SK-N-SH (cell line): ENCODE measurements at regions not wholly inside any gene's neighbourhood (a gene's known extent, or its start where the extent isn't known, plus 50 kb on each side); places are given as distances from the start of the nearest gene placed in this dataset.

Experiments
- CTCF ChIP-seq: fragments of 200-600 bp; sonication (generic); IDR thresholded peaks from 2 replicates; pipeline ENCODE4 v1.6.1; 2017; ENCODE audit warnings: antibody characterized with exemption, mild to moderate bottlenecking, moderate library complexity
- POLR2AphosphoS5 ChIP-seq: IDR thresholded peaks from 2 replicates; pipeline ENCODE4 v1.6.1; 2012; ENCODE audit warnings: low read depth, low read length
- USF1 ChIP-seq: IDR thresholded peaks from 2 replicates; pipeline ENCODE4 v1.4.0; 2012; ENCODE audit warnings: low read depth, borderline replicate concordance

- TF ChIP-seq CTCF (no peak), POLR2AphosphoS5 (no peak), USF1 (no peak)
These were observed 56.8 kb upstream of the CACNA2D3 start for GRCh38 chr3:54065586-54065985.
